ENCODE measurements at regions not wholly inside any gene's neighbourhood (a gene's known extent, or its start where the extent isn't known, plus 50 kb on each side); places are given as distances from the start of the nearest gene placed in this dataset.

DNA sequence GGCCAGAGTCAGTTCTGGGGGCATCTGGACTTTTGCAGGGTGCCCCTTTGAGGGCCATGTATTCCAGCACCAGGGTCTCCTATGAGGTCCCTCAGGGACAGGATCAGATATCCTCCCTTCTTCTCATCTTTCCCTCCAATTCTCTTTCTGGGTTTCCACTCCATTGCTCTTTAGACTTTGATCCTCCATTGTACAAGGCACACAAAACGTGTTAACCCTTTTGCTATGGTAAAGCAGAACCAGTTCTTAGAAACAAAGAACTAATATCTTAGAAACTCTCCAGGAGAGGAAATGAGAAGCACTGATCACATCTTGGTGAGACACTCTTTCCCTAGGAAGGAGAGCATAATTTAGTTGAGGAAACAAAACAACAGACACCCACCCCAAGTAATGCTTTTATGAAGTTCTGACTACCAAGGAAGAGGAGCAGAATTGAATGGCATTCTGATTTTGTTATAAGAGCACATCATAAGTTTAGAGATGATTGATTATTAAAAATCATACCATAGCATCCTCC is 200.7 kb upstream of the NPY2R start:
- no peaks in the 10 kb centered on the region for H3K36me3 ChIP-seq (ENCODE audit: control insufficient read depth in 1 of 2, insufficient read depth in 2 of 2, low read length in 2 of 2)
- no peaks in the 10 kb centered on the region for H4K20me1 ChIP-seq (ENCODE audit: insufficient read depth)
- ChIA-PET POLR2A (no interaction called here), CTCF (no interaction called here), RAD21 (ENCODE audit: low non-redundant PET in 1 of 2, low total read pairs in 2 of 2, uncharacterized antibody in 2 of 2, unreplicated experiment in 2 of 2) (no interaction called here)
- H3K9me2 ChIP-seq (ENCODE audit: insufficient read depth), result no peaks in the 10 kb centered on the region
- no peak overlapping the region for H2AFZ ChIP-seq (ENCODE audit: low read depth, low read length, poor library complexity, severe bottlenecking)
- no peaks in the 10 kb centered on the region for H3K79me2 ChIP-seq (ENCODE audit: insufficient read depth, low read length)
- H3K27ac ChIP-seq (ENCODE audit: low read depth, low read length), result no peak overlapping the region
- peaks cover 0 to 7% of the 10 kb centered on the region in 2 experiments; a peak in 2 of 4 replicates for H3K4me1 ChIP-seq (ENCODE audit: control insufficient read depth in 1 of 2, insufficient read depth in 2 of 2, low read length in 2 of 2)
- no TSS peak for BruUV-seq (replicated peaks)
- no peak overlapping the region for H3K4me2 ChIP-seq (ENCODE audit: low read length)
- H3K27me3 ChIP-seq (ENCODE audit: insufficient read depth, low read length), result no peaks in the 10 kb centered on the region
- TF ChIP-seq JUND (IDR thresholded peaks at IDR 0.05) (peak; percentile 40; the same call in 1 of the 2 replicates), ZFX (IDR thresholded peaks at IDR 0.05) (no peak), FOSL1 (IDR thresholded peaks at IDR 0.05; ENCODE audit: low read depth) (peak; percentile 24; the same call in 1 of the 2 replicates)
- H3K4me3 ChIP-seq (replicated peaks in 1 of 2; ENCODE audit: low read depth in 1 of 2, low read length in 2 of 2), result no peak overlapping the region
- DNase-seq (ENCODE audit: low read depth, low spot score) (no peak), ATAC-seq (no peak)
- no peaks in the 10 kb centered on the region for H3K9me3 ChIP-seq (ENCODE audit: control insufficient read depth in 1 of 2, insufficient read depth in 1 of 2, low read depth in 1 of 2, low read length in 2 of 2)
- intact Hi-C loops (cut with micrococcal nuclease), result no loop called here
- H3K9ac ChIP-seq (ENCODE audit: low read length), result no peak overlapping the region

DNA sequence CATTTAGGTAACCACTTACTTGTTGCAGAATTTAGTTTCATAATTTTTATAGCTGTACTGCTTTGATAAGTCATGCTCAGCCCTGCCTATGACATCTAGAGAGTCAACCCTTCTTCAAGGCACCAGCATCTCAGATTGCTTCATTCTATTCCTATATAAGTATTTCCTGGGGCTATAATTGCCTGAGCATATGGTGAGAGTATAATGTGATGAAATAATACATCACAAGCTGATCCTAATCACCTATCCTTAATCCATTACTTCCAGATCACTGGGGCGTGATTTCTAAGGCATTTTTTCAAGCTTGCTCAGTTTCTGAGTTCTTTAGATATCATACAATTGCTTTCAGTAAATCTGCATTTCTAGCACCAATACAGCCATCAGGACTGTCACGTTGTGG is 200.0 kb upstream of the NPY2R start:
- Histone ChIP-seq H3K27me3 (ENCODE audit: insufficient read depth, low read length) (no peaks in the 10 kb centered on the region), H3K4me1 (ENCODE audit: control insufficient read depth in 1 of 2, insufficient read depth in 2 of 2, low read length in 2 of 2) (peaks cover 0 to 7% of the 10 kb centered on the region in 2 experiments; a peak in 2 of 4 replicates), H3K4me3 (replicated peaks in 1 of 2; ENCODE audit: low read depth in 1 of 2, low read length in 2 of 2) (no peak overlapping the region), H3K36me3 (ENCODE audit: control insufficient read depth in 1 of 2, insufficient read depth in 2 of 2, low read length in 2 of 2) (no peaks in the 10 kb centered on the region), H4K20me1 (ENCODE audit: insufficient read depth) (no peaks in the 10 kb centered on the region), H3K9ac (ENCODE audit: low read length) (no peak overlapping the region), H3K9me2 (ENCODE audit: insufficient read depth) (no peaks in the 10 kb centered on the region), H3K27ac (ENCODE audit: low read depth, low read length) (no peak overlapping the region), H3K4me2 (ENCODE audit: low read length) (no peak overlapping the region), H2AFZ (ENCODE audit: low read depth, low read length, poor library complexity, severe bottlenecking) (no peak overlapping the region), H3K9me3 (ENCODE audit: control insufficient read depth in 1 of 2, insufficient read depth in 1 of 2, low read depth in 1 of 2, low read length in 2 of 2) (no peaks in the 10 kb centered on the region), H3K79me2 (ENCODE audit: insufficient read depth, low read length) (no peaks in the 10 kb centered on the region)
- TF ChIP-seq, protein P1, sequence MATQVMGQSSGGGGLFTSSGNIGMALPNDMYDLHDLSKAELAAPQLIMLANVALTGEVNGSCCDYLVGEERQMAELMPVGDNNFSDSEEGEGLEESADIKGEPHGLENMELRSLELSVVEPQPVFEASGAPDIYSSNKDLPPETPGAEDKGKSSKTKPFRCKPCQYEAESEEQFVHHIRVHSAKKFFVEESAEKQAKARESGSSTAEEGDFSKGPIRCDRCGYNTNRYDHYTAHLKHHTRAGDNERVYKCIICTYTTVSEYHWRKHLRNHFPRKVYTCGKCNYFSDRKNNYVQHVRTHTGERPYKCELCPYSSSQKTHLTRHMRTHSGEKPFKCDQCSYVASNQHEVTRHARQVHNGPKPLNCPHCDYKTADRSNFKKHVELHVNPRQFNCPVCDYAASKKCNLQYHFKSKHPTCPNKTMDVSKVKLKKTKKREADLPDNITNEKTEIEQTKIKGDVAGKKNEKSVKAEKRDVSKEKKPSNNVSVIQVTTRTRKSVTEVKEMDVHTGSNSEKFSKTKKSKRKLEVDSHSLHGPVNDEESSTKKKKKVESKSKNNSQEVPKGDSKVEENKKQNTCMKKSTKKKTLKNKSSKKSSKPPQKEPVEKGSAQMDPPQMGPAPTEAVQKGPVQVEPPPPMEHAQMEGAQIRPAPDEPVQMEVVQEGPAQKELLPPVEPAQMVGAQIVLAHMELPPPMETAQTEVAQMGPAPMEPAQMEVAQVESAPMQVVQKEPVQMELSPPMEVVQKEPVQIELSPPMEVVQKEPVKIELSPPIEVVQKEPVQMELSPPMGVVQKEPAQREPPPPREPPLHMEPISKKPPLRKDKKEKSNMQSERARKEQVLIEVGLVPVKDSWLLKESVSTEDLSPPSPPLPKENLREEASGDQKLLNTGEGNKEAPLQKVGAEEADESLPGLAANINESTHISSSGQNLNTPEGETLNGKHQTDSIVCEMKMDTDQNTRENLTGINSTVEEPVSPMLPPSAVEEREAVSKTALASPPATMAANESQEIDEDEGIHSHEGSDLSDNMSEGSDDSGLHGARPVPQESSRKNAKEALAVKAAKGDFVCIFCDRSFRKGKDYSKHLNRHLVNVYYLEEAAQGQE (IDR thresholded peaks at IDR 0.05; ENCODE audit: low read depth), result no peak
- no peak for TF ChIP-seq SRF (IDR thresholded peaks at IDR 0.05; ENCODE audit: low read depth)
- no peak for TF ChIP-seq EZH2 (IDR thresholded peaks at IDR 0.05)
- TF ChIP-seq, protein P2, sequence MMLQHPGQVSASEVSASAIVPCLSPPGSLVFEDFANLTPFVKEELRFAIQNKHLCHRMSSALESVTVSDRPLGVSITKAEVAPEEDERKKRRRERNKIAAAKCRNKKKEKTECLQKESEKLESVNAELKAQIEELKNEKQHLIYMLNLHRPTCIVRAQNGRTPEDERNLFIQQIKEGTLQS (IDR thresholded peaks at IDR 0.05), result no peak
- TF ChIP-seq RAD21 (IDR thresholded peaks at IDR 0.05; ENCODE audit: low read depth), result no peak
- RAD21 ChIA-PET (ENCODE audit: low non-redundant PET in 1 of 2, low total read pairs in 2 of 2, uncharacterized antibody in 2 of 2, unreplicated experiment in 2 of 2), result no interaction called here
- CTCF ChIA-PET, result no interaction called here
- no TSS peak for BruUV-seq (replicated peaks)
- POLR2A ChIA-PET, result no interaction called here
- ATAC-seq, result no peak
- no peak for DNase-seq (ENCODE audit: low read depth, low spot score)
- intact Hi-C loops (cut with micrococcal nuclease), result no loop called here

Measured in HCT116 (cell line).